K562 (cell line): ENCODE measurements at regions not wholly inside any gene's neighbourhood (a gene's known extent, or its start where the extent isn't known, plus 50 kb on each side); places are given as distances from the start of the nearest gene placed in this dataset.

Experiments
- AFF1 ChIP-seq, 2 experiments: fragments of 450-650 bp; IDR thresholded peaks; 2 replicates each; pipeline ENCODE4 v1.6.1; 2018; ENCODE audit warnings: mild to moderate bottlenecking in 2 of 2, low read depth in 1 of 2; ENCODE audit not compliant: partially characterized antibody in 2 of 2
- BDP1 ChIP-seq: IDR thresholded peaks from 3 replicates; pipeline ENCODE4 v1.6.1; 2011; ENCODE audit not compliant: insufficient read length, insufficient read depth
- CTCF ChIP-seq, 3 experiments: IDR thresholded peaks in 2 of 3; conservative IDR thresholded peaks in 1 of 3; 2 replicates each; pipeline ENCODE4 v1.5.1; 2011 to 2012; ENCODE audit warnings: low read length in 3 of 3, mild to moderate bottlenecking in 3 of 3, control low read depth in 2 of 3, improper control_type of control experiment in 1 of 3, inconsistent platforms in 1 of 3, low read depth in 1 of 3, mixed read lengths in 1 of 3, moderate library complexity in 1 of 3; ENCODE audit not compliant: insufficient read depth in 2 of 3
- EZH2 ChIP-seq: IDR thresholded peaks from 2 replicates; pipeline ENCODE4 v1.6.1; 2012; ENCODE audit warnings: low read depth, mild to moderate bottlenecking, inconsistent platforms, low read length, borderline replicate concordance
- MAX ChIP-seq: sonication (generic); formaldehyde crosslinking; IDR thresholded peaks from 2 replicates; pipeline ENCODE4 v1.9.0; 2022; ENCODE audit warnings: mild to moderate bottlenecking, missing genetic modification reagents
- MYC ChIP-seq, 2 experiments: fragments of 250-450 bp in 1 of 2; sonication (Bioruptor Pico) in 1 of 2; IDR thresholded peaks; 2 replicates each; pipeline versions ENCODE4 v1.5.1 to v1.6.1; 2012 to 2021; ENCODE audit warnings: low read depth in 2 of 2, borderline replicate concordance in 1 of 2, improper control_type of control experiment in 1 of 2, low read length in 1 of 2, mild to moderate bottlenecking in 1 of 2, moderate library complexity in 1 of 2
- NFE2L1 ChIP-seq: fragments of 450-650 bp; IDR thresholded peaks from 2 replicates; pipeline ENCODE4 v1.6.1; 2016; ENCODE audit warnings: missing genetic modification characterization, low read depth, mild to moderate bottlenecking, missing compliant biosample characterization, moderate library complexity, borderline replicate concordance
- POLR2A ChIP-seq: fragments of 450-650 bp; conservative IDR thresholded peaks from 2 replicates; pipeline ENCODE4 v1.6.1; 2016
- USF2 ChIP-seq: sonication (generic); formaldehyde crosslinking; IDR thresholded peaks from 2 replicates; pipeline ENCODE4 v1.5.0; 2020; ENCODE audit warnings: missing genetic modification reagents
- ZBTB43 ChIP-seq: sonication (generic); formaldehyde crosslinking; IDR thresholded peaks from 2 replicates; pipeline ENCODE4 v1.8.0; 2023; ENCODE audit warnings: mild to moderate bottlenecking, missing genetic modification reagents
- ZNF445 ChIP-seq: fragments of 250-450 bp; sonication (Bioruptor Pico); IDR thresholded peaks from 2 replicates; pipeline ENCODE4 v1.4.0; 2020; ENCODE audit warnings: low read depth, mild to moderate bottlenecking, moderate library complexity
- ZNF609 ChIP-seq: sonication (generic); formaldehyde crosslinking; IDR thresholded peaks from 2 replicates; pipeline ENCODE4 v1.8.1; 2023; ENCODE audit warnings: missing genetic modification reagents, mild to moderate bottlenecking, borderline replicate concordance
- ZNF764 ChIP-seq: fragments of 250-450 bp; sonication (Bioruptor Pico); IDR thresholded peaks from 2 replicates; pipeline ENCODE4 v1.4.0; 2020; ENCODE audit warnings: low read depth, mild to moderate bottlenecking, moderate library complexity

- TF ChIP-seq ZBTB43 (CRISPR knock-in tag) (no peak), EZH2 (no peak), MAX (CRISPR knock-in tag) (no peak), CTCF (IDR thresholded peaks at IDR 0.05 in 2 of 3, conservative IDR thresholded peaks at IDR 0.05 in 1 of 3; ENCODE audit: insufficient read depth in 2 of 3, low read depth in 1 of 3, low read length in 3 of 3) (no peak), USF2 (no peak), AFF1 (IDR thresholded peaks at IDR 0.05; ENCODE audit: low read depth in 1 of 2, partially characterized antibody in 2 of 2) (no peak), ZNF609 (no peak), BDP1 (no peak), NFE2L1 (no peak), MYC (IDR thresholded peaks at IDR 0.05; ENCODE audit: low read depth, low read length) (no peak), MYC (CRISPR knock-in tag; IDR thresholded peaks at IDR 0.05; ENCODE audit: borderline replicate concordance, low read depth) (no peak), ZNF445 (CRISPR knock-in tag) (no peak), POLR2A (no peak), ZNF764 (CRISPR knock-in tag) (no peak)
Observed at GRCh38 chr13:50701469-50701868, 142.0 kb downstream of the DLEU7 start.
